ENCODE measurements at regions not wholly inside any gene's neighbourhood (a gene's known extent, or its start where the extent isn't known, plus 50 kb on each side); places are given as distances from the start of the nearest gene placed in this dataset.

DNA sequence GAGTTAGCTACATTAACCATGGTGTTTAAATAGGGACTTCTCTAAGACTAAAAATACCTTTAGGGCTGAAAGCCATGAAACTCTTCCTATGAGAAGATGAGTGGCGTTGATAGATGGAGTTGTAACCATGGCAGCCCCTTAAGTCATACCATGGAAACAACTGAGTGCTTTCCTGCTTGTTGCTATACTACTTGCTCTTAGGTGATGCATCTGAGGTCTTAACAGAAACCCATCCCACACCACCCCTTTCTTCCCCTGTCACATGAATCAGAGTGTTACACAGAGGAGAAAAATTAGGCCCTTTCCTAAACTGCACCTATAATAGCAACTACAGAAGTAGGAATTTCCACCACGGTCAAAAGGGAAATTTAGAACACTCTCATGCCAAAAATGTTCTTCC is 64.3 kb upstream of the ZC3H12C start (continued):
- TF ChIP-seq EP300 (IDR thresholded peaks at IDR 0.05; ENCODE audit: borderline replicate concordance in 1 of 2, control insufficient read depth in 1 of 2, low read depth in 2 of 2, low read length in 2 of 2) (peak in 1 of 2 experiments; percentile 19; a peak in 1 of 4 replicates), DPF2 (IDR thresholded peaks at IDR 0.05) (no peak), CREM (IDR thresholded peaks at IDR 0.05; ENCODE audit: low read depth) (no peak), CHD1 (IDR thresholded peaks at IDR 0.05; ENCODE audit: low read depth, low read length) (no peak), RCOR1 (conservative IDR thresholded peaks at IDR 0.05; ENCODE audit: low read depth, low read length) (no peak), NFIC (IDR thresholded peaks at IDR 0.05; ENCODE audit: low read depth, low read length) (no peak), HDAC6 (IDR thresholded peaks at IDR 0.05; ENCODE audit: unreplicated experiment) (no peak), STAT1 (conservative IDR thresholded peaks at IDR 0.05) (no peak), KLF5 (IDR thresholded peaks at IDR 0.05; ENCODE audit: partially characterized antibody) (no peak), EGR1 (IDR thresholded peaks at IDR 0.05; ENCODE audit: borderline replicate concordance in 1 of 2, low read depth in 2 of 2, low read length in 2 of 2) (no peak), ZBED1 (IDR thresholded peaks at IDR 0.05; ENCODE audit: borderline replicate concordance) (no peak), MYB (IDR thresholded peaks at IDR 0.05; ENCODE audit: borderline replicate concordance, low read depth, low read length) (no peak), TAF1 (IDR thresholded peaks at IDR 0.05; ENCODE audit: borderline replicate concordance, low read depth, low read length) (no peak), ZNF274 (IDR thresholded peaks at IDR 0.05; ENCODE audit: insufficient read depth, insufficient read length) (no peak), LARP7 (IDR thresholded peaks at IDR 0.05) (no peak), RUNX3 (IDR thresholded peaks at IDR 0.05; ENCODE audit: low read length) (0 out of 2 replicates have a peak, but pooled peaks have one; percentile 4), POLR2AphosphoS5 (IDR thresholded peaks at IDR 0.05; ENCODE audit: low read length) (no peak)
- TF ChIP-seq, protein P1, sequence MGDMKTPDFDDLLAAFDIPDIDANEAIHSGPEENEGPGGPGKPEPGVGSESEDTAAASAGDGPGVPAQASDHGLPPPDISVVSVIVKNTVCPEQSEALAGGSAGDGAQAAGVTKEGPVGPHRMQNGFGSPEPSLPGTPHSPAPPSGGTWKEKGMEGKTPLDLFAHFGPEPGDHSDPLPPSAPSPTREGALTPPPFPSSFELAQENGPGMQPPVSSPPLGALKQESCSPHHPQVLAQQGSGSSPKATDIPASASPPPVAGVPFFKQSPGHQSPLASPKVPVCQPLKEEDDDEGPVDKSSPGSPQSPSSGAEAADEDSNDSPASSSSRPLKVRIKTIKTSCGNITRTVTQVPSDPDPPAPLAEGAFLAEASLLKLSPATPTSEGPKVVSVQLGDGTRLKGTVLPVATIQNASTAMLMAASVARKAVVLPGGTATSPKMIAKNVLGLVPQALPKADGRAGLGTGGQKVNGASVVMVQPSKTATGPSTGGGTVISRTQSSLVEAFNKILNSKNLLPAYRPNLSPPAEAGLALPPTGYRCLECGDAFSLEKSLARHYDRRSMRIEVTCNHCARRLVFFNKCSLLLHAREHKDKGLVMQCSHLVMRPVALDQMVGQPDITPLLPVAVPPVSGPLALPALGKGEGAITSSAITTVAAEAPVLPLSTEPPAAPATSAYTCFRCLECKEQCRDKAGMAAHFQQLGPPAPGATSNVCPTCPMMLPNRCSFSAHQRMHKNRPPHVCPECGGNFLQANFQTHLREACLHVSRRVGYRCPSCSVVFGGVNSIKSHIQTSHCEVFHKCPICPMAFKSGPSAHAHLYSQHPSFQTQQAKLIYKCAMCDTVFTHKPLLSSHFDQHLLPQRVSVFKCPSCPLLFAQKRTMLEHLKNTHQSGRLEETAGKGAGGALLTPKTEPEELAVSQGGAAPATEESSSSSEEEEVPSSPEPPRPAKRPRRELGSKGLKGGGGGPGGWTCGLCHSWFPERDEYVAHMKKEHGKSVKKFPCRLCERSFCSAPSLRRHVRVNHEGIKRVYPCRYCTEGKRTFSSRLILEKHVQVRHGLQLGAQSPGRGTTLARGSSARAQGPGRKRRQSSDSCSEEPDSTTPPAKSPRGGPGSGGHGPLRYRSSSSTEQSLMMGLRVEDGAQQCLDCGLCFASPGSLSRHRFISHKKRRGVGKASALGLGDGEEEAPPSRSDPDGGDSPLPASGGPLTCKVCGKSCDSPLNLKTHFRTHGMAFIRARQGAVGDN (IDR thresholded peaks at IDR 0.05): 0 out of 2 replicates have a peak, but pooled peaks have one; percentile 8
- TF ChIP-seq, protein P2, sequence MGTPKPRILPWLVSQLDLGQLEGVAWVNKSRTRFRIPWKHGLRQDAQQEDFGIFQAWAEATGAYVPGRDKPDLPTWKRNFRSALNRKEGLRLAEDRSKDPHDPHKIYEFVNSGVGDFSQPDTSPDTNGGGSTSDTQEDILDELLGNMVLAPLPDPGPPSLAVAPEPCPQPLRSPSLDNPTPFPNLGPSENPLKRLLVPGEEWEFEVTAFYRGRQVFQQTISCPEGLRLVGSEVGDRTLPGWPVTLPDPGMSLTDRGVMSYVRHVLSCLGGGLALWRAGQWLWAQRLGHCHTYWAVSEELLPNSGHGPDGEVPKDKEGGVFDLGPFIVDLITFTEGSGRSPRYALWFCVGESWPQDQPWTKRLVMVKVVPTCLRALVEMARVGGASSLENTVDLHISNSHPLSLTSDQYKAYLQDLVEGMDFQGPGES (IDR thresholded peaks at IDR 0.05): no peak
- TF ChIP-seq, protein P3, sequence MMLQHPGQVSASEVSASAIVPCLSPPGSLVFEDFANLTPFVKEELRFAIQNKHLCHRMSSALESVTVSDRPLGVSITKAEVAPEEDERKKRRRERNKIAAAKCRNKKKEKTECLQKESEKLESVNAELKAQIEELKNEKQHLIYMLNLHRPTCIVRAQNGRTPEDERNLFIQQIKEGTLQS (IDR thresholded peaks at IDR 0.05; ENCODE audit: borderline replicate concordance, extremely low read depth, low read depth, low read length): no peak
- TF ChIP-seq, protein P4, sequence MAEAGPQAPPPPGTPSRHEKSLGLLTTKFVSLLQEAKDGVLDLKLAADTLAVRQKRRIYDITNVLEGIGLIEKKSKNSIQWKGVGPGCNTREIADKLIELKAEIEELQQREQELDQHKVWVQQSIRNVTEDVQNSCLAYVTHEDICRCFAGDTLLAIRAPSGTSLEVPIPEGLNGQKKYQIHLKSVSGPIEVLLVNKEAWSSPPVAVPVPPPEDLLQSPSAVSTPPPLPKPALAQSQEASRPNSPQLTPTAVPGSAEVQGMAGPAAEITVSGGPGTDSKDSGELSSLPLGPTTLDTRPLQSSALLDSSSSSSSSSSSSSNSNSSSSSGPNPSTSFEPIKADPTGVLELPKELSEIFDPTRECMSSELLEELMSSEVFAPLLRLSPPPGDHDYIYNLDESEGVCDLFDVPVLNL (IDR thresholded peaks at IDR 0.05; ENCODE audit: low read depth, low read length): no peak
- TF ChIP-seq, protein P5, sequence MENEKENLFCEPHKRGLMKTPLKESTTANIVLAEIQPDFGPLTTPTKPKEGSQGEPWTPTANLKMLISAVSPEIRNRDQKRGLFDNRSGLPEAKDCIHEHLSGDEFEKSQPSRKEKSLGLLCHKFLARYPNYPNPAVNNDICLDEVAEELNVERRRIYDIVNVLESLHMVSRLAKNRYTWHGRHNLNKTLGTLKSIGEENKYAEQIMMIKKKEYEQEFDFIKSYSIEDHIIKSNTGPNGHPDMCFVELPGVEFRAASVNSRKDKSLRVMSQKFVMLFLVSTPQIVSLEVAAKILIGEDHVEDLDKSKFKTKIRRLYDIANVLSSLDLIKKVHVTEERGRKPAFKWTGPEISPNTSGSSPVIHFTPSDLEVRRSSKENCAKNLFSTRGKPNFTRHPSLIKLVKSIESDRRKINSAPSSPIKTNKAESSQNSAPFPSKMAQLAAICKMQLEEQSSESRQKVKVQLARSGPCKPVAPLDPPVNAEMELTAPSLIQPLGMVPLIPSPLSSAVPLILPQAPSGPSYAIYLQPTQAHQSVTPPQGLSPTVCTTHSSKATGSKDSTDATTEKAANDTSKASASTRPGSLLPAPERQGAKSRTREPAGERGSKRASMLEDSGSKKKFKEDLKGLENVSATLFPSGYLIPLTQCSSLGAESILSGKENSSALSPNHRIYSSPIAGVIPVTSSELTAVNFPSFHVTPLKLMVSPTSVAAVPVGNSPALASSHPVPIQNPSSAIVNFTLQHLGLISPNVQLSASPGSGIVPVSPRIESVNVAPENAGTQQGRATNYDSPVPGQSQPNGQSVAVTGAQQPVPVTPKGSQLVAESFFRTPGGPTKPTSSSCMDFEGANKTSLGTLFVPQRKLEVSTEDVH (IDR thresholded peaks at IDR 0.05; ENCODE audit: low read depth, partially characterized antibody): no peak
